Thoracic aorta (tissue), 2 donors: ENCODE measurements at regions not wholly inside any gene's neighbourhood (a gene's known extent, or its start where the extent isn't known, plus 50 kb on each side); places are given as distances from the start of the nearest gene placed in this dataset.

Source experiments
- ATAC-seq: fragments of 150-250 bp; one replicate; pipeline ENCODE4 v1.8.0; 2017; ENCODE audit warnings: low read depth; ENCODE audit not compliant: insufficient number of reproducible peaks, low FRiP score
- DNase-seq: peaks from one replicate; pipeline ENCODE4 v3.0.0-alpha.2; 2020; ENCODE audit warnings: low spot score
- H3K27ac ChIP-seq, 2 donors: fragments of 200-600 bp; sonication (generic); 1 replicate in 1 of 2; 2 replicates in 1 of 2; pipeline ENCODE4 v1.5.1; 2016; ENCODE audit warnings: mild to moderate bottlenecking in 2 of 2, moderate library complexity in 2 of 2
- H3K27me3 ChIP-seq: fragments of 200-600 bp; sonication (generic); replicated peaks from 2 replicates; pipeline ENCODE4 v1.6.0; 2016; ENCODE audit warnings: mild to moderate bottlenecking; ENCODE audit not compliant: insufficient read depth
- H3K36me3 ChIP-seq: fragments of 200-600 bp; sonication (generic); one replicate; pipeline ENCODE4 v1.5.1; 2016
- H3K4me1 ChIP-seq, 2 donors: fragments of 200-600 bp; sonication (generic); 1 replicate in 1 of 2; 2 replicates in 1 of 2; pipeline versions ENCODE4 v1.5.1 to v1.6.0; 2016; ENCODE audit warnings: low read depth in 2 of 2, mild to moderate bottlenecking in 1 of 2; ENCODE audit not compliant: control insufficient read depth in 1 of 2
- H3K4me3 ChIP-seq: fragments of 200-600 bp; sonication (generic); 2 replicates; pipeline ENCODE4 v1.5.1; 2016; ENCODE audit warnings: mild to moderate bottlenecking
- H3K9me3 ChIP-seq: fragments of 200-600 bp; sonication (generic); 2 replicates; pipeline ENCODE4 v1.5.1; 2016
- TF ChIP-seq, protein P1 (sequence below): fragments of 200-600 bp; sonication (generic); IDR thresholded peaks from one replicate; pipeline ENCODE4 v1.5.1; 2019; ENCODE audit warnings: antibody characterized with exemption

DNA sequence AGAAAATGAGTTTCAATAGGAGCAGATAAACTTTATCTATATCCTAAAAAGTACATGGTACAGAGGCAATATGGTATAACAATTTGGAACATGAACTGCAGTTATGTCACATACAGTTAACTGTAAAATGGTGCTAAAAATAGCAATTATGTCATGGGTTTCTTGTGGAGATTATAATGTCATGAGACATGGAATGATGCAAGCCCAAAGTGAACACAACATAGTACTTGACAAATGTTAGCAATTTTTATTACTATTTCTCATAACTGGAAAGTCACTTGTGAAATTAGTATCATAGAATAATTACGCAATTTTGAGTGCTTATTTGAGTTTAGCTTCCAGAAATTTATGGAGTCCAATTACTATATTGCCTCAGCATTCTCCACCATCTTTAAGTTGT lies 1263.4 kb downstream of the DSC3 start:
- H3K27me3 ChIP-seq, result no peaks in the 10 kb centered on the region
- no peaks in the 10 kb centered on the region for H3K9me3 ChIP-seq
- no peaks in the 10 kb centered on the region for H3K4me1 ChIP-seq
- H3K4me3 ChIP-seq, result no peak overlapping the region
- TF ChIP-seq, protein P1, sequence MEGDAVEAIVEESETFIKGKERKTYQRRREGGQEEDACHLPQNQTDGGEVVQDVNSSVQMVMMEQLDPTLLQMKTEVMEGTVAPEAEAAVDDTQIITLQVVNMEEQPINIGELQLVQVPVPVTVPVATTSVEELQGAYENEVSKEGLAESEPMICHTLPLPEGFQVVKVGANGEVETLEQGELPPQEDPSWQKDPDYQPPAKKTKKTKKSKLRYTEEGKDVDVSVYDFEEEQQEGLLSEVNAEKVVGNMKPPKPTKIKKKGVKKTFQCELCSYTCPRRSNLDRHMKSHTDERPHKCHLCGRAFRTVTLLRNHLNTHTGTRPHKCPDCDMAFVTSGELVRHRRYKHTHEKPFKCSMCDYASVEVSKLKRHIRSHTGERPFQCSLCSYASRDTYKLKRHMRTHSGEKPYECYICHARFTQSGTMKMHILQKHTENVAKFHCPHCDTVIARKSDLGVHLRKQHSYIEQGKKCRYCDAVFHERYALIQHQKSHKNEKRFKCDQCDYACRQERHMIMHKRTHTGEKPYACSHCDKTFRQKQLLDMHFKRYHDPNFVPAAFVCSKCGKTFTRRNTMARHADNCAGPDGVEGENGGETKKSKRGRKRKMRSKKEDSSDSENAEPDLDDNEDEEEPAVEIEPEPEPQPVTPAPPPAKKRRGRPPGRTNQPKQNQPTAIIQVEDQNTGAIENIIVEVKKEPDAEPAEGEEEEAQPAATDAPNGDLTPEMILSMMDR, result no peak
- ATAC-seq (no peak), DNase-seq (no peak)
- H3K36me3 ChIP-seq, result no peaks in the 10 kb centered on the region
- H3K27ac ChIP-seq, result no peak overlapping the region

DNA sequence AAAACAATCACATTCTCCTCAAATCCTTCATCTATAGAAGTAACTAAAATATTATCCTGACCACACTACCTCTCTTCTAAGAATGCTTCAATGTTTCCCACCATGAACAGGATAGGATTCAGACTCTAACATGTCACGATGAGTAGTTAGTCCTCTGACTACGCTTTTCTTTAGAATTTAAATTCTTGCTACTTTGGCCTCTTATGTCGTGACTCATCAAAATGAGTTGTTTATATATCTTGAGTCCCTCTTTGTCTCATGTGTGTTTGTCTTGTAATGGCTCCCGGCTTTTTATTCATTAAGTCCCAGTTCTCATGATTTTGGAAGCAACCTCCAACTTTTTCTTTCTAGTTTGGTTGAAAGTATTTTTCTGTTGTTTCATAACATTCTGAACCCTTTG lies 1289.2 kb downstream of the DSC3 start:
- no peaks in the 10 kb centered on the region for H3K9me3 ChIP-seq
- H3K36me3 ChIP-seq, result no peaks in the 10 kb centered on the region
- no peak overlapping the region for H3K27ac ChIP-seq
- H3K4me3 ChIP-seq, result no peak overlapping the region
- TF ChIP-seq, protein P1, result no peak
- DNase-seq (no peak), ATAC-seq (no peak)
- H3K27me3 ChIP-seq, result no peaks in the 10 kb centered on the region
- H3K4me1 ChIP-seq, result no peaks in the 10 kb centered on the region

DNA sequence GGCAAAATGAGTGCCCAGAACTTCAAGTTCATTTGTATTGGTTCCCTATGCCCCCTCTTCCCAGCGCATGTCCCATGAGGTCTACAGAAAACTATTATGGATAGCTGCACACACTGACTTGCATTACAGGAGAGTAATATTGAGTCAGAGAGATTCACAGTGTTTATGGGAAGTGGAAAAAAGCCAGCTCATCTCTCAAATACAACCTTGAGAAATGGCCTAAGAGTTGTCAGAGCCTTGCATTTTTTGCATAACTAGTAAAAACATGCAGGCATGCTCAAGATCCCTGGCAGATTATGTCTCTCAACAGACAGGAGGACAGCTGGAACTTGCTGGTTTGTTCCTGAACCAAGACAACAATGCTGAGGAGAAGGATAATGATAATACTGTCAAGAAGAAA lies 1292.8 kb downstream of the DSC3 start:
- no peak for ATAC-seq

DNA sequence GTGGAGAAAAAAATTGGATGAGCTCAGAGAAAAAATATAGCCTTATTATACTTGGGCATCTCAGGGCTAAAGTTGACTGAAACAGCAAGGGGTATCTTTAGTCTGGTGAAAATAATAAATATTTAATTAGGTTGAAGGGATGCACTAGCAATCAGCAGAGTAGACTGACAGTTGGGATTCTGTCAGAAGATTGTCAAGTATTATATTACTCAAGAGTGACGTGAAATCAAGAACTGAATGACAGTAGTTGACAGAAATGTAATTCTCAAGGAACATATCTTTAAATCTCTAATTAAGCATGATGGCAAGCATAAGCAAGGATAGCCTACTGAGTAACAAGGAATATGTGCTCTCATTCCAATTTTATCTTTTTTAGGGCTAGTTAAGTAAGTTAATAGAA lies 1301.1 kb downstream of the DSC3 start:
- Histone ChIP-seq H3K27ac (no peak overlapping the region), H3K9me3 (no peaks in the 10 kb centered on the region), H3K27me3 (no peaks in the 10 kb centered on the region), H3K4me3 (no peak overlapping the region), H3K4me1 (no peaks in the 10 kb centered on the region), H3K36me3 (no peaks in the 10 kb centered on the region)
- TF ChIP-seq, protein P1, result no peak
- DNase-seq (no peak), ATAC-seq (no peak)

More for the DNA sequence above, 1292.8 kb downstream of the DSC3 start:
- Histone ChIP-seq H3K4me1 (no peaks in the 10 kb centered on the region), H3K27ac (no peak overlapping the region), H3K9me3 (no peaks in the 10 kb centered on the region), H3K36me3 (no peaks in the 10 kb centered on the region), H3K4me3 (no peak overlapping the region), H3K27me3 (no peaks in the 10 kb centered on the region)
- DNase-seq, result no peak
- TF ChIP-seq, protein P1, result no peak

DNA sequence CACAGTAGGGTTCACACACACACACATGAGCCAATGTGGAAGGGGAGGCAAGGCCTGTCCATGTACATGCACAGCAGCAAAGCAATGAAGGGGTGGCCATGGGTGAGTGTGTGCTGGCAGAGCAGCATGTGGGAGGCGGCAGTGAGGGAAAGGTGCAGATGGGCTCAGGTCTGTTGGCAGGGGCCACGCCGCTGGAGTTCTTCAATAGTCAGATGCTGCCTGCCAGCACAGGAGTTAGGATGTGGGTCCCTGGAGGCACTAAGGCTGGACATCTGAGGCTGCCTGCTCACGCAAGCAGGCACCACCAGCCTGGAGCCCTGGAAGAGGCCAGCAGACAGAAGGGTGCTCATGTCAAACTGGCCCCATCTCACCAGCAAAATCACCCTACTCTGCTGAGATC lies 1304.9 kb downstream of the DSC3 start:
- no peaks in the 10 kb centered on the region for H3K4me1 ChIP-seq
- DNase-seq (no peak), ATAC-seq (no peak)
- H3K9me3 ChIP-seq, result no peaks in the 10 kb centered on the region
- no peaks in the 10 kb centered on the region for H3K36me3 ChIP-seq
- no peaks in the 10 kb centered on the region for H3K27me3 ChIP-seq
- H3K4me3 ChIP-seq, result no peak overlapping the region
- TF ChIP-seq, protein P1, result no peak
- H3K27ac ChIP-seq, result no peak overlapping the region
